Epithelial cell of proximal tubule (primary cell): ENCODE measurements at regions not wholly inside any gene's neighbourhood (a gene's known extent, or its start where the extent isn't known, plus 50 kb on each side); places are given as distances from the start of the nearest gene placed in this dataset.

Experiments
- DNase-seq: peaks from one replicate; pipeline ENCODE4 v3.0.0-alpha.2; 2011; ENCODE audit warnings: low read depth
- H3K4me3 ChIP-seq: 2 replicates; pipeline ENCODE4 v1.5.1; 2011; ENCODE audit warnings: low read depth, mild to moderate bottlenecking, low read length
- TF ChIP-seq, protein P1 (sequence below): conservative IDR thresholded peaks from 2 replicates; pipeline ENCODE4 v1.5.1; 2012; ENCODE audit warnings: low read depth, mild to moderate bottlenecking, low read length

DNA sequence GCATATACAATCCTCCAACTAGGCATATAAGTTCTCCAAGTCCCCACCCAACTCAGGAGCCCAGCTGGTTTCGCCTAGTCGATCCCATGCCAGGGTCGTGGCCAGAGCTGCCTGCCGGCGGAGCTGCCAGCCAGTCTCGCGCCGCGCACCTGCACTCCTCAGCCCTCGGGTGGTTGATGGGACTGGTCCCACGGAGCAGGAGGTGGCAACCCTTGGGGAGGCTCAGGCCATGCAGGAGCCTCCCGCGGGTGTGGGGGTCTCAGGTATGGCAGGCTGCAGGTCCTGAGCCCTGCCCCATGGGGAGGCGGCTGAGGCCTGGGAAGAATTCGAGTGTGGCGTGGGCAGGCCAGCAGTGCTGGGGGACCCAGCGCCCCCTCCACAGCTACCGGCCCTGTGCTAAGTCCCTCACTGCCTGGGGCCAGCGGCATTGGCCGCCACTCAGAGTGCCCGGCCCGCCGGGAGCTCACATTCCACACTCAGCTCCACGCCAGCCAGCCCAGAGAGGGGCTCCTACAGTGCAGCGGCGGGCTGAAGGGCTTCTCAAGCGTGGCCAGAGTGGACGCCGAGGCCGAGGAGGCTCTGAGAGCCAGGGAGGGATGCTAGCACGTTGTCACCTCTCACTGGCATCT lies 1086.4 kb upstream of the PCDH10 start:
- no peak for DNase-seq
- TF ChIP-seq, protein P1, sequence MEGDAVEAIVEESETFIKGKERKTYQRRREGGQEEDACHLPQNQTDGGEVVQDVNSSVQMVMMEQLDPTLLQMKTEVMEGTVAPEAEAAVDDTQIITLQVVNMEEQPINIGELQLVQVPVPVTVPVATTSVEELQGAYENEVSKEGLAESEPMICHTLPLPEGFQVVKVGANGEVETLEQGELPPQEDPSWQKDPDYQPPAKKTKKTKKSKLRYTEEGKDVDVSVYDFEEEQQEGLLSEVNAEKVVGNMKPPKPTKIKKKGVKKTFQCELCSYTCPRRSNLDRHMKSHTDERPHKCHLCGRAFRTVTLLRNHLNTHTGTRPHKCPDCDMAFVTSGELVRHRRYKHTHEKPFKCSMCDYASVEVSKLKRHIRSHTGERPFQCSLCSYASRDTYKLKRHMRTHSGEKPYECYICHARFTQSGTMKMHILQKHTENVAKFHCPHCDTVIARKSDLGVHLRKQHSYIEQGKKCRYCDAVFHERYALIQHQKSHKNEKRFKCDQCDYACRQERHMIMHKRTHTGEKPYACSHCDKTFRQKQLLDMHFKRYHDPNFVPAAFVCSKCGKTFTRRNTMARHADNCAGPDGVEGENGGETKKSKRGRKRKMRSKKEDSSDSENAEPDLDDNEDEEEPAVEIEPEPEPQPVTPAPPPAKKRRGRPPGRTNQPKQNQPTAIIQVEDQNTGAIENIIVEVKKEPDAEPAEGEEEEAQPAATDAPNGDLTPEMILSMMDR = no peak
- H3K4me3 ChIP-seq = no peak overlapping the region

DNA sequence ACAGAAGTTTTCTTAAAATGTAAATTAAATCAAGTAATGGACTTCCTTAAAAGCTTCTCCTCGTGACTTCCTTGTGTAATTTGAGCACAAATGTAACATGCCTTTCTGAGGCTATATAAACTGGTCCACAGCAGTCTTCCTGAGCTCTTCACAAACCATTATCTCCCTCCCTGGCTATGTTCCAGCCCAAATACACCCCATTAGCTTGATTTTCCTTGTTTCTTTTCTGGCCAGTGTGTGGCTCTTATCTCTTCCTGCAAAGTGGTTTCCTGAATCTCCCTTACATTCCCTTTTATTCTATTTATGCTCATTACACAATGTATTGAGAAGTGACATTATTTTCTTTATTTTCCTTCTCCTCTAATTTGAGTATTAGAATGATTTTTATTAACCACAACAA lies 1085.3 kb upstream of the PCDH10 start:
- H3K4me3 ChIP-seq = no peak overlapping the region
- DNase-seq = no peak
- TF ChIP-seq, protein P1 = no peak

DNA sequence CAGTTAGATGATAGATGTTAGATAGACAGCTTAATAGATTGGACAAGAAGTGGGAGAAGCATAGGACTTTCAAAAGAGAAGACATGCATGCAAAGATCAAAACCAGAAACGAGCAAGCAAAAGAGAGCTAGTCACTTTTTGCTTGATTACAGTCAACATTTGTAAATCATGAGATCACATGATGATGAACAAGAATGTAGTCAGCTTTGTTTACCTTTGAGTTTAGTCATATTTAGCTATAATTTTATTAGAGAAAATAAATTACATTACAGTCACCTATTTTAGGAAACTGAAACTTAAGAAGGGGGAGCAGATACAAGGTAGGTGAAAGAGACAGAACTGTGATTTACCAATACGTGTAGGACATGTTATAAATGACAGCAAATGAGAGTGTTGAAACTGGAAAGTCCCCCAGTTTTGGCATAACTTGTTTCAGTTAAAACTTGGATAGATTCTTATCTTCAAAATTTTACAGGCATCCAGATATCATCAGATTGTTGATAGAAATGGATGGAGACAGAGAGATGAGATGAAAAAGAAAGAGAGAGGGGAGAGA lies 1083.1 kb upstream of the PCDH10 start:
- no peak for DNase-seq
- TF ChIP-seq, protein P1 = no peak
- no peak overlapping the region for H3K4me3 ChIP-seq

DNA sequence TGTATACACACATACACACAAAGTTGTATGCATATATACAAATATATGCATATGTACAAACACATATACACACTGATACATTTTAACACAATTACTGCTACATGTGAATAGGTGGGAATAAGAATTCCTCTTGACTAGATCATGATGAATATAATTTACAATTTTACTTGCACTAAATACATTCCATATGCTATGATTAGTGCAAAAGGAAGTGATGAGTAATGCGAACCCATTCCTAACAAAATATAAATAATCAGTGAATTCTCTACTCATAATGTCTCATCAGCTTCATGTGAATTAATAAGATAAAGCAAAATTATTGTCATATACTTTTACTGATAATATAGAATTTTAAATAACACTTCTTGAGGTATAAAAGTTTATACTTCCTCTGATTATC lies 1077.3 kb upstream of the PCDH10 start:
- DNase-seq = no peak
- TF ChIP-seq, protein P1 = no peak
- H3K4me3 ChIP-seq = no peak overlapping the region

DNA sequence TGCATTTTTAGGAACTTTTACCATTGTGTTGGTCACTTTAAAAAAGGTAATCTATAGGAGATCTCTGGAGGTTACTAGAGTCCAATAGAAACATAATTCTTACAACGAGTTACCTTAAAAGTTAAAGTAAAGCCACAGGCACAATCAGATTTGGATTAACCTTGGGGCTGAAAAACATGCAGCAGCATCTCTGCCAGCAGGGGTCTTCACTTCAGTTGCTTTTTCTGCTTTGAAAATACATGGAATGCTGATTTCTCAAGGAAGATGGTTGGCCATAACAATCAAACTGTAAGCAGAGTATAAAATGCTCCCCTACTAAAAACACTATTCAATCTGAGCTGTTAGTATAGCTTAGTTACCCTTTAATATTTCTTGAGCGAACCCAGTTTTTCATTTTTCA lies 1072.3 kb upstream of the PCDH10 start:
- no peak overlapping the region for H3K4me3 ChIP-seq
- no peak for DNase-seq
- TF ChIP-seq, protein P1 = peak; percentile 3

DNA sequence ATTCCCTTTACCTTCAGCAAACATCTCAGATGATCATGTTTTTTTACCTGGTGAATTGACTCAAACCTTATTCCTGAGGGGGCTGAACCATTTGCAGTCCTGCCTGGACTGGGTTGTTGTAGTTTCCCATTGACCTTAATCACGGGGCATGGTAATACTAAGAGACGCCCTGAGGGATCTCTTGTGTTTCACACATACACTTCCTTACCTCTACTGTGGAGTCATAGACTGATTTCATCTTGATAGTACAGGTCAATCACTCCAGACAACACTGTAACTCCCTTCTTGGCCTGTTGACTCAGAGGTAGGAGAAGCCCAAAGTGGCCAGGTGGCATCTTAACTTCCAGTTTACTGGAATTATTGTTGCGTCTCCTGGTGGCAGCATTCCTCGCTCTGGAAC lies 1064.0 kb upstream of the PCDH10 start:
- DNase-seq = no peak

More for the DNA sequence above, 1064.0 kb upstream of the PCDH10 start:
- H3K4me3 ChIP-seq = no peak overlapping the region
- TF ChIP-seq, protein P1 = no peak
